Kasumi-1 (cell line): ENCODE measurements at regions not wholly inside any gene's neighbourhood (a gene's known extent, or its start where the extent isn't known, plus 50 kb on each side); places are given as distances from the start of the nearest gene placed in this dataset.

Experiments
- DNase-seq, 2 experiments: peaks; one replicate each; lab custom pipeline; 2025; lab: John Stamatoyannopoulos, UW

DNA sequence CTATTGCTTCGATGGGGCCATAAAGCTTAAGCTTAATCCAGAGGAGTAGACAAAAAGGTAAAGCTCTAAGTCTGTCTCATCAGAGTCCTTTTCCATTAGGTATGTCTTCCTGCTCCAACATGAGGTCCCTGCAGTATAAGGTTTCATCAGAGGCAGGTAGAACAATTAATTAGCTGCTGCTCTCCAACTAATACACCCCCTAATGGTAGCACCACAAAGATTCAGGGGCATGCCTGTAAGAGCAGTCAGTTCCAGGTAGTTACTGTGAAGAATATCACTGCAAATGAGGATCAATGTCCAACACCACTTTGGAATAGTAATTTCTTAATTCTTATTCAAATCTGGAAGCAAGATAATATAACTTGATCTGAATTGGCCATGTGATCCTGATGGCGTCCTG is 160.3 kb upstream of the ESRRG start:
- DNase-seq: no peak

GRCh38 chr1:216881695-216882094 is 158.5 kb upstream of the ESRRG start:
- no peak for DNase-seq

- DNase-seq: no peak
Observed at GRCh38 chr1:216866714-216867113, 143.5 kb upstream of the ESRRG start.

GRCh38 chr1:216855810-216856209 is 132.6 kb upstream of the ESRRG start:
- DNase-seq: no peak

GRCh38 chr1:216854836-216855484 is 131.7 kb upstream of the ESRRG start:
- DNase-seq: no peak

- DNase-seq: no peak
Observed at GRCh38 chr1:216851073-216851472, 127.8 kb upstream of the ESRRG start.

- DNase-seq: no peak
Observed at GRCh38 chr1:216849146-216849545, 125.9 kb upstream of the ESRRG start.

GRCh38 chr1:216847397-216848036 is 124.3 kb upstream of the ESRRG start:
- no peak for DNase-seq

GRCh38 chr1:216846339-216846738 is 123.1 kb upstream of the ESRRG start:
- DNase-seq: no peak

DNA sequence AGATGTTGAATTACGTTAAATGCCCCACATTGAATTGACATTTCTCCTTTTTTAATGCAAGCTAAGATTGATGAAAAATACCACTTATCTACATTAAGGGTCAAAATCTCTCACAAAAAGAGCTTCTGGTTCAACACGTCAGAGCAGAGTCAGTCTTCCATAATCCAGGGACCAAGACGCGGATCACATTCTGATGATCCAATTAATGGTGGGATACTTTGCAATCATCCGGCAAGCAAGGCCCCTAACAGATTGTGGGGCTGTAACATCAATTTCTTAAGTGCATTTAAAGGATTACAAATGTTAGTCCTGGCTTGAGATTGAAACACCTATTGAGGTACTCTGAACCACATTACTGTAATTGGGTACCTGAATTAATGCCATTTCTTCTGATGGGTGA is 120.2 kb upstream of the ESRRG start:
- no peak for DNase-seq

DNA sequence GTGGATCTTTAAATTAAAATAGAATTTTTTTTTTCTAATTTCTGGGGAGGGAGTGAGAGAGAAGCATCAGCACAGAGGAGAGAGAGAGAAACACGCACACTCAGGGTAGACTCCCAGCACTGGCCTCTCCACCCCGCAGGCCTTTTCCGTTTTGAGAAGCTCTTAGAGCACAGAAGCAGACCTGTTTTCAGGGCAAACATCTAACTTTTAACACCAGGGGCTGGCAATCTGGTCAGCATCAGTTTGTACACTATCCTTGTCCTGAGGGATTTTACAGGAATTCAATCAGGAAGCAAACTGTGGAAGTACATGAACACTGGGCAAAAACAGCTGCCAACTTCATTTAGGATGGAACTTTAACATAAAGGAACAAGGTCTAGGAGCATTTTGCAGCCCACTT is 117.9 kb upstream of the ESRRG start:
- DNase-seq: no peak

GRCh38 chr1:216836316-216836715 is 113.1 kb upstream of the ESRRG start:
- DNase-seq: no peak

GRCh38 chr1:216833509-216833908 is 110.3 kb upstream of the ESRRG start:
- DNase-seq: no peak

GRCh38 chr1:216832192-216832591 is 109.0 kb upstream of the ESRRG start:
- DNase-seq: no peak

DNA sequence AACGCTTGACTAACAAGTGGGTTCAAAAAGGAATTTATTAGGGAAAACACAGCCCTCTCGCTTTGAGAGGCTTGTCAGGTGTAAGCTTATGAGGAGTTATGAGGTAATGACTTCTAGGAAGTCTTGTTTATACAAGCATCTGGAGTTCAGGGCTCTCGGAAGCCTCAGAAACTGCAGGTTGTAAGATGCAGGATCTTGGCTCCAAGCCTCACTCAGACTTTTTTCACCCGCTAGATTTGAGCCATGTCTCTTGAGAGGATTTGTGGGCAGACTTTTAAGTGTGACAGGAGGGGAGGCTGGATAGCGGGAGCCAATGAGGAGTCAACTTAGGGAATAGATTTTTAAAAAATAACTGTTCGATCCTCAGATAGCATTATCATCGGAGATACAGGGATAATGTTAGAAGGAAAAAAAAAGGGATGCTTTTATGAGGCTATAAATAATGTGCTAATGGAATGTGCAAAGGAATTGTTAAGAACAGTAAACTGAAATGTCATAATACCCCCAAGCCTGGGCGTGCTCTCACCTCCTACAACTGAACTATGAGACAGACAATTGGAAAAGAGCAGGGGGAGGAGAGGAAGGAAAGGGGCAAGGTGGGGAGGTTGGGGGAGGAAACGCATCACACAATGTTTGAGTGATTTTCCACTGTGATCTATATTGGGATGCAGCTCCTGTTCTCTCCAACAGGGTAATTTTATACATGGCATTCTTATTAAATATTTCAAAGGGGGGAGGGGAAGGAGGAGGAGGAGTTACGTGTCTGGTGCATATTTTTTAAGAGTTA is 107.4 kb upstream of the ESRRG start:
- no peak for DNase-seq

DNA sequence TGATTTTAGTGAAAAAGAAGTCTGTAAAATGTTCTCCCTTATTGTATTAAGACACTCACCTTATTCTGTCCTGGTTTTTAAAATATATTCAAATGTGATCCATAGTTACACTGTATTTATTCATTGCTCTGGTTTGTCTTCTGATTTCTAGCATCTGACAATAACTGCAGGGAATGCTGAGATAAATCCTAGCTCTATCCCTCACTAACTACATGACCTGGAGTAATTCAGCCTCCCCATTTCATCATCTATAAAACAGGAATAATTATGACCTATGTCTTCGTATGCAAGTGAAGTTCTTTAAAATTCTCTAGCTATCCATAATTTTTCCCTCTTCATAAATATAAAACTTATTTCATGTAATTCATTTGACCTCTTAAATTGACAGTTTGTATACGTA is 104.0 kb upstream of the ESRRG start:
- no peak for DNase-seq

DNA sequence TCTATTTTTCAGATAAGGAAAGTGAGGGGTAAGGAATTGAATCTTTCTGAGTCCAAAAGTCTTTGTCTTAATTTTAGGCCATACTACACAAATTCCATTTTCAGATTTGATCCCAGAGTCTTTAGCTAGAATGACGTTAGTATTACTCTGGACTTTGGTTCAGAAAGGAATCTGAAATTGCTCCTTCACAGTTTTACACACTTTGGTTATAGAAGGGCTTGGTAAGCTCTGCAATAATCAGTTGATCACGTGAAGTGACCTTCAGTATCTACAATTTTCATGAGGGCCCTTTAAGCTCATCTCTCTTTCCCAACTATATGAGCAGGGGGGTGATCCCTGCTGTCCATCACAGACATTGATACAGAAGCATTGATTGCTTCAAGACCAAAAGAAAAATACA is 103.4 kb upstream of the ESRRG start:
- no peak for DNase-seq

DNA sequence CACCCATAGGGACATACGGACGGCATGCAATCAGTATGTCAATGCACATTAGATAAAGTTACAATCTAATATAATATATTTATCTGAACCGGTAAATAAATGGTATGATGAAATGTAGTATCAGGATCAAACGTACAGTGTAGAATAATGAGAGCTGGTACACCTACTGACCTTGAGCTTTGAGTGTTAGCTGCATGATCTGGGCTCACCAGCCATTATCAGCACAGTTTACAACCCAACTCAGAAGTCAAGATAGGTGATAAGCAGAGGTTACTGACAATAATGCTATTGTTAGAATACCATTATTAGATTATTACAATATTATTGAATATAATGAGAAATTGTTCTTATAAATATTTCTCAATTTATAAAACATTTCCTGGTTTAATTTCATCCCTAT is 103.0 kb upstream of the ESRRG start:
- DNase-seq: no peak

GRCh38 chr1:216825557-216825956 is 102.3 kb upstream of the ESRRG start:
- DNase-seq: no peak

DNA sequence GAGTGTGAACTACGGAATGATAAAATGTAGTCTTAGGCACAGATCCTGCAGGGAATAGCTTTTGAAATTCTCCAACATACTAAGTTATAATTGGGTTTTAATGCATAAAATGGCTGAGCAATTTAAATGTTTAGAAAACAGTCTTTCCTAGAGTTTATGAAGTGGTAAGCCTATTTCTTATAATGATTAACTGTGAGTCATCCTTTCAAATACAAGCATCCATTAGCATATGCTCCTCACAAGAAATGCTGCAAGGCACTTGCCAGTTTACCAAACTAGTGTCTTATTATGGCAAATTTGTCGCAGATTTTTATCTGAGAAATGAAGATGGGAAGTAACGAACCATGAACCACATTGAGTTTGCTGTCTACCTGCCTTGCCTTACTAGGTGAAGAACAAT is 101.3 kb upstream of the ESRRG start:
- DNase-seq: no peak

DNA sequence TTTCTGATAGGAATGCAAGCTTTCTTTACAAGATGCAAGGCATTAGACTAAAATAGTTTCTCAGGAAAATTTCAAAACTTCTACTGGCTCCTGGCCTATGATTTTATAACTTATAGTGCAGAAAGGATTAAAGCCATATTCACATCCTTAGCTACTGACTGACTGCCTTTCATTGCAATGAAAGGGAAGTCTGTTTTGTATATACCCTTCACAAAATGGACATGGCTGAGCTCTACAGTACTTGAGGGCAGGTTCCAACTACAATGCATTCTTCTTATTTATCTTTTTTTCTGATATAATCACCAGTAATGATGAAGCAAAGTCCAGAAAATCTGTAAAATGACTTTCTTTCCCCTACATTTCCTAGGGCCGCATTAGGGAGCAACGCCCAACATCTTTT is 100.5 kb upstream of the ESRRG start:
- DNase-seq: no peak

DNA sequence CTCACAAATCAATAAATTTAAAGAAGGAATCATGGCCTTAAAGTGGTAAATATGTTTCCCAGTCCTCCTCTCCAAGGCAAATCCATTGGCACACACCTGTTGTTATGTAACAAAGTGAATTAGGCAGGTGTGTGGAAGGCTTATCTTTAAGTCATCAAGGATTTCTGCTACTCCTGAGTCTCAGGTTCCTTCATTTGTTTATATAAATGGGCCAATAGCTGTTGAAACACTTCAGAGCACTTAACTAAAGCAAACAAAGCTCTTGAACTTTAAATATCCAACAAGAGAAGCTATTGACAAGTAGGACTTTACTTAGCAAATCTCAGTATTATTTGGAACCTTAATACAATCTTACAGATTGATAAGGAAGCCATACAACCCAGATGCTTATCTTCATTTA is 99.3 kb upstream of the ESRRG start:
- DNase-seq: no peak

- DNase-seq: no peak
Observed at GRCh38 chr1:216820345-216820744, 97.1 kb upstream of the ESRRG start.
